Nephron (organoid): ENCODE measurements at regions not wholly inside any gene's neighbourhood (a gene's known extent, or its start where the extent isn't known, plus 50 kb on each side); places are given as distances from the start of the nearest gene placed in this dataset.
"Not testable (repeated sequence)": the region's sequence is repeated elsewhere in the genome, so short reads cannot be mapped to it uniquely, and the experiment has no call there.

Source experiments
- H3K27ac Mint-ChIP-seq, 3 experiments: 2 replicates each; pipeline ENCODE4 v1.8.0; 2020; ENCODE audit warnings: mixed read lengths in 3 of 3, mild to moderate bottlenecking in 2 of 3, moderate library complexity in 1 of 3
- H3K27me3 Mint-ChIP-seq: 2 replicates; pipeline ENCODE4 v1.8.0; 2021; ENCODE audit warnings: low read depth, mild to moderate bottlenecking, moderate library complexity, mixed read lengths
- H3K36me3 Mint-ChIP-seq: 2 replicates; pipeline ENCODE4 v1.8.0; 2020; ENCODE audit warnings: low read depth, mixed read lengths
- H3K4me1 Mint-ChIP-seq: 2 replicates; pipeline ENCODE4 v1.8.0; 2020; ENCODE audit warnings: mixed read lengths
- H3K4me3 Mint-ChIP-seq, 3 experiments: 2 replicates each; pipeline ENCODE4 v1.8.0; 2020; ENCODE audit warnings: mild to moderate bottlenecking in 3 of 3, mixed read lengths in 3 of 3, moderate library complexity in 2 of 3
- H3K9me3 Mint-ChIP-seq: 2 replicates; pipeline ENCODE4 v1.8.0; 2020; ENCODE audit warnings: mixed read lengths
- CTCF ChIP-seq, 3 experiments: fragments of 200-600 bp; sonication (generic); IDR thresholded peaks; one replicate each; pipeline ENCODE4 v1.5.0; 2021; ENCODE audit warnings: antibody characterized with exemption in 3 of 3; ENCODE audit not compliant: unreplicated experiment in 3 of 3

- Mint-ChIP-seq H3K4me1 (no peaks in the 10 kb centered on the region), H3K27ac (no peak overlapping the region), H3K9me3 (no peaks in the 10 kb centered on the region), H3K36me3 (no peaks in the 10 kb centered on the region), H3K27me3 (peaks cover 4% of the 10 kb centered on the region), H3K4me3 (no peak overlapping the region)
- no peak for TF ChIP-seq CTCF (IDR thresholded peaks at IDR 0.05; ENCODE audit: unreplicated experiment in 3 of 3)
Observed at GRCh38 chr6:81263531-81264168, 488.8 kb downstream of the TENT5A start.

GRCh38 chr6:81262656-81263055 lies 489.8 kb downstream of the TENT5A start:
- Mint-ChIP-seq H3K27ac (no peak overlapping the region), H3K9me3 (peaks cover 5% of the 10 kb centered on the region), H3K4me1 (no peaks in the 10 kb centered on the region), H3K27me3 (peaks cover 3% of the 10 kb centered on the region), H3K4me3 (no peak overlapping the region), H3K36me3 (no peaks in the 10 kb centered on the region)
- TF ChIP-seq CTCF (IDR thresholded peaks at IDR 0.05; ENCODE audit: unreplicated experiment in 3 of 3), result no peak

DNA sequence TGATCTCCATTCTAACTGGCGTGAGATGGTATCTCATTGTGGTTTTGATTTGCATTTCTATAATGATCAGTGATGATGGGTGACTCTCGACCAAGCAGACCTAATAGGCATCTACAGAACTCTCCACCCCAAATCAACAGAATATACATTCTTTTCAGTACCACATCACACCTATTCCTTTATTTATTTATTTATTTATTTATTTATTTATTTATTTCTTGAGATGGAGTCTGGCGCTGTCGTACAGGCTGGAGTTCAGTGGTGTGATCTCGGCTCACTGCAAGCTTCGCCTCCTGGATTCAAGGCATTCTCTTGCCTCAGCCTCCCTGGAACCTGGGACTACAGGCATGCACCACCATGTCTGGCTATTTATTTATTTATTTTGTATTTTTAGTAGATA lies 496.3 kb downstream of the TENT5A start:
- H3K36me3 Mint-ChIP-seq, H3K27ac Mint-ChIP-seq, H3K4me1 Mint-ChIP-seq, H3K4me3 Mint-ChIP-seq, H3K27me3 Mint-ChIP-seq: not testable (repeated sequence)
- H3K9me3 Mint-ChIP-seq, result peaks cover 24% of the 10 kb centered on the region

DNA sequence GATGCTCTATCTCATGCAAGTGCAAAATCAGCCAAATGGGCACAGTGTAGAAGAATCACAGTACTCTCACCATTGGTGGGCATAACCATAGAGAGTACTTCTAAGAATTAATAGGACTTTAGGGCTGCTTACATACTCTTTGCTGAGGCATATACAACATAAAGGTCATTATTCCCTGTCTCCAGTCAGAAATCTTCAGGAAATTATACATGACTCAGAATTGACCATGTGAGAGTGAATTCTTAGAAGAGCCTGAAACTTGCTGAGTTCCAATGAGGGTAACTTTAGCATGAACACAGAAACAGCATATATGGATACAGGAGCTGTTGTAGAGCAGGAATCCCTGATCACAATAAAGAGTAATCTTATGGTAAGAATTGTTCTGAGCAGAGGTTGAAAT lies 498.7 kb downstream of the TENT5A start:
- peaks cover 3% of the 10 kb centered on the region for H3K27me3 Mint-ChIP-seq
- TF ChIP-seq CTCF (IDR thresholded peaks at IDR 0.05; ENCODE audit: unreplicated experiment in 3 of 3), result no peak
- peaks cover 24% of the 10 kb centered on the region for H3K9me3 Mint-ChIP-seq
- no peaks in the 10 kb centered on the region for H3K4me1 Mint-ChIP-seq
- H3K27ac Mint-ChIP-seq, result no peak overlapping the region
- H3K36me3 Mint-ChIP-seq, result no peaks in the 10 kb centered on the region
- no peak overlapping the region for H3K4me3 Mint-ChIP-seq

- no peak for TF ChIP-seq CTCF (IDR thresholded peaks at IDR 0.05; ENCODE audit: unreplicated experiment in 3 of 3)
- Mint-ChIP-seq H3K4me3 (no peak overlapping the region), H3K27ac (no peak overlapping the region), H3K27me3 (no peaks in the 10 kb centered on the region), H3K36me3 (no peaks in the 10 kb centered on the region), H3K9me3 (peaks cover 19% of the 10 kb centered on the region), H3K4me1 (no peaks in the 10 kb centered on the region)
Observed at GRCh38 chr6:81252231-81252630, 500.2 kb downstream of the TENT5A start.

- no peaks in the 10 kb centered on the region for H3K27me3 Mint-ChIP-seq
- H3K4me3 Mint-ChIP-seq, result no peak overlapping the region
- no peak for TF ChIP-seq CTCF (IDR thresholded peaks at IDR 0.05; ENCODE audit: unreplicated experiment in 3 of 3)
- no peak overlapping the region for H3K27ac Mint-ChIP-seq
- peaks cover 6% of the 10 kb centered on the region for H3K4me1 Mint-ChIP-seq
- H3K36me3 Mint-ChIP-seq, result no peaks in the 10 kb centered on the region
- peaks cover 12% of the 10 kb centered on the region for H3K9me3 Mint-ChIP-seq
Observed at GRCh38 chr6:81246200-81246599, 506.3 kb downstream of the TENT5A start.
